GM19467 (cell line): ENCODE measurements at regions not wholly inside any gene's neighbourhood (a gene's known extent, or its start where the extent isn't known, plus 50 kb on each side); places are given as distances from the start of the nearest gene placed in this dataset.
"Not testable (repeated sequence)": the region's sequence is repeated elsewhere in the genome, so short reads cannot be mapped to it uniquely, and the experiment has no call there.

Source experiments
- ATAC-seq: cut with Tn5 transposase; IDR thresholded peaks from one replicate; pipeline ENCODE4 v1.9.1; 2021; ENCODE audit warnings: mild to moderate bottlenecking, moderate library complexity; ENCODE audit not compliant: unreplicated experiment

DNA sequence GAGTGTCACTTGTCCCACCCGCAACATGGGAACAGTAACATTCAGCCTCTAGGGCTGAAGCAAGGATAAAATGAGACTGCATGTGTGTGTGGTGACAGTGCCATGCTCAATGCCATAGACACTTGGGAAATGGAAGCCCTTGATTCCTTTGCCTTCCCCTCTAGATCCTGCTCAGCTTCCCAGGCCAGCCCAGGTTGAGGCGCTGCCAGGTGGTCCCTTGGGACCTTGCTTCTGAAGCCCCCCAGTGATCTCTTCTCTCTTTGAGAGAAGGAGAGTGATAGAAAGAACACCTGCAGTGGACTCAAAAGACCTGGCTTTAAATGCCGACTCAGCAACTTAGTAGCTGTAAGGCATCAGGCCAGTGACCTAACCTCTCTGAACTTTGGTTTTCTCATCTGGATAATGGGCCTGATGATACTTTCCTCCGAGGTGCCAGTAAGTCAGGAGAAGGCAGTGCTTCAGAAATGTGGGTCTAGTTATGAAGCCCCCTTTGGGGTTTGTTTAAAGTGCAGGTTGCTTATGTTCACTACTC is 144.5 kb downstream of the RPLP1 start:
- no peak for ATAC-seq

DNA sequence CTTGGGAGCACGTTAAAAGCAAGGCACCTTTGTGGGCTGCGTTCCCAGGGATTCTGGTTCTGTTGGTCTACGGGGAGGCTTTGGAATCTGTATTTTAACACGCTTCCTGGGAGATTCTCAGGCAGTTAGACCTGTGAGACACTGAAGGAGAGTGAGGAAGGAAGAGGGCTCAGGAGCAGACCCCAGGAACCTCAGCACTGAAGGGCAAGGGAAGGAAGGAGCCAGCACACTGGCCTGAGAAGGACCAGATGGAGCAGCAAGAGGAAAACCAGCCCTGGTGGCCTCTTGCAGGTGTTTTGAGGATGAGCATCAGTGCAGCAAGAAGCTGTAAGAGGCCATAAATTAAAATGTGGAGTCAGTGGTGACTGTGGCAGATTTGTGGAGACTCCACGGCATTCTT is 146.7 kb downstream of the RPLP1 start:
- no peak for ATAC-seq

DNA sequence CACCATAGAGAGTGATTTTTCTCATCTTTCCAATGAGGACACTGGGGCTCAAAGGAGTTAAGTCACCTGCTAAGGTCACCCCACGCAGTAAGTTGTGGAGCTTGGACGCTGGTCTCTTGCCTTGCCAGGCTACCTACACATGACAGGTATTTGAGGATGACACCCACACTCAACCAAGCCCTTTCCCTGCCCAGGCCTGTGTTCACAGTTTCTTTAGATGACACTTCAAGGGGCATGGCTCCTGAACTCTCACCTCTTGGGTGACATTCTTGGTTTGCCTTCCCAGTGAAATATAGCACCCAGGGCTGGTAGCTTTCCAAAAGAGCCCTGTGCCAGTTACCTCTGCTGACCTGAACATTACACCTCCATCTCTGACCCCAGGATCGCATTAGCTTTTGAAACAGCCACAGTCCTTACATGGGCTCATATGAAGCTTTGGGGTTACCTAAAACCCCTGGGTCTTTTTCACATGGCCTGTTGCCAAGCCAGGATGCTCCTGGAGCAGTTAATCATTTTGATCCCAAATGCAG is 148.0 kb downstream of the RPLP1 start:
- no peak for ATAC-seq

DNA sequence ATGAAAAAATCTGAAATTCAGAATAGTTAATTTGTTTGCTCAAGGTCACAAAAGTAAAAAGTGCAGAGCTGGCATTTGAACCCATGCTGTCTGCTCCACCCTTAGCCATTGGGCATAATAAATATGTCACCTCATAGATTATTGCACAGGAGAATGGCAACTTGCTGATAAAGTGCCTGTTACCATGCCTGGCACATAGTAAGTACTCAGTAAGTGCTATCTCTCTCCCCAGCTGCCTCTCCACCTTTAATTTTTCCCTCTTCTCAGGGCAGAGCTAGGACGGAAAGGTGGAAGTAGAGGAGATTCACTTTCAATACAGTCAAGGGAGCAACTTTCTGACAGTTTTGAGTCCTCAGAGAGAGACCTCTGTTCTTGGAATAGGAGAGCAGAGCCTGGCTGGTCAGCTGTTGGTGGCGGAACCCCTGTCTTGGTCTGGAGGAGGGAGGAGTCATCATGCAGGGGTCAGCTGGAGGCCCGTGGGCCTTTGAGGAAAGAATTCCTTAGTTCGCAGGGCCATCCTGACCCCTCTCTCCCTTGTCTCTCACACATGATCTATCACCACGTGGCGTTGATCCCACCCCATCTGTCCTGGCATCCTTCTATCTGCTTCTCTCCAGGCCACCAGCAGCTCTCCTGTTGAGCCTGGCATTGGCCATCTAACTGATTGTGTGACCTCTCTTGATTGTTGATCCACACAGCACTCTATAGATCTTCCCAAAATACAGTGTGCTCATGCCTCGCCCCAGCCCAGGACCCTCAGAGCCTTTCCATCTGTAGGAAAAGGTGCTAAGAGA is 149.3 kb downstream of the RPLP1 start:
- ATAC-seq, result no peak

DNA sequence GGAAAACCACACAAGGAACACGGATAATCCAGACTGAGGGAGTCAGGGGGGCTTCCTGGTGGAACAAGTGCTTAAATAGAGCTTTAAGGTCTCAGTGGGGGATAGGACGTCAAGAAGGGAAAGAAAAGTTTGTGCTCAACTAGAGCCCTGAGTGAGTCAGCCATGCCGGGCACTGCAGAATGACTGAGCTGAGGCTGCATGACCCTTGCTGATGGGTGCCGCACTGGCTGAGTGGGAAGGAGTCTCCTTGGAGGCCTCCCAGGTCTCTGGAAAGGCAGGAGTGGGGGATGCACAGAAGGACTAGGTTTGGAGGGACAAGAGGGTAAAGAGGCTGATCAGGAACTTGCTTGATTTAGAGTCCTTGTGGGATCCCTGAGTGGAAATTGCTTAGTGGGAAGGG is 150.3 kb downstream of the RPLP1 start:
- no peak for ATAC-seq

DNA sequence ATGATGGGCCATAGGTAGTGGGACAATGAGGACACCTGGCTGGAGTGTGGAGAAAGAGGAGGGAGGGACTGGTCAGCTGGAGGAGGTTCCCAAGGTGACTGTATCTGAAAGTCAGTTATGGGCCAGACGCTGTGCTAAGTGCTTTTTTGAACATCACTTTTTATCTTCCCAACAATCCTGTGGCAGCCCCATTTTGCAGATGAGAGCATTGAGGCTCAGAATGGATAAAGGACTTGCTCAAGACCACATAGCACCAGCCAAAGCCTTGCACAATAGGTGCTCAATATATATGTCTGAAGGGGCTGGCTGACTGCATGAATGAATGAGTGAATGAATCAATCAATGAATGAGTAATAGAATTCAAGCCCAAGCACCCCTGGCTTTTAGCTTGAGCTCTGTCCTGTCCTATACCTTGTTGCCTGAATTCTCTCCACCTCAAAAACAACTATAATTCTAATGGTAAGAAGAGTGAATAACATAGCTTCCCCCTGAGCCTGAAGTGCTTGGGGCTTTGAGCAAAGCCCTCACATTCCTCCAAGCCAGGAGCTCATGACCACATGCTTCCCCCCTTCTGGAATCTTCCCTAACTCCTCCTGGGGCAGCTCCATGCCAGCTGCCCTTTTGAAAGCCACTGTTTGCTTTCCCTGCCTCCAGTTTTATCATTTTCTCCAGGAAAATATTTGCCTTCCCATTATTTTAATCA is 150.9 kb downstream of the RPLP1 start:
- no peak for ATAC-seq

DNA sequence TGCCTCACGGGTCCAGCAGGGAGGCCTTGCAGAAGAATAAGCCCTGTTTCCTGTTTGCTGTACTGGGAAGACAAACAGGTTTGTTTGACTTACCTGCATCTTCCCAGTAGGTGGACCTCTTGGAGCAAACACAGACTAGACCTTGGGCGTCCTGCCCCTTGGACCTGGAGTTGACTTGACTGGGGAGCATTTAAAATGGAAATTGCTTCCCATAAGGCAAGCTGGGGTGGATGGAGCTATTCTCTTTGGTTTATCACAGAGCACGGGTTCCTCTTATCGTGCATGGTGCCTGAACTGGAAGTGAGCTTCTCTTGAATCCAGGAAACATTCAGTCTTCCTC is 151.4 kb downstream of the RPLP1 start:
- ATAC-seq, result no peak

DNA sequence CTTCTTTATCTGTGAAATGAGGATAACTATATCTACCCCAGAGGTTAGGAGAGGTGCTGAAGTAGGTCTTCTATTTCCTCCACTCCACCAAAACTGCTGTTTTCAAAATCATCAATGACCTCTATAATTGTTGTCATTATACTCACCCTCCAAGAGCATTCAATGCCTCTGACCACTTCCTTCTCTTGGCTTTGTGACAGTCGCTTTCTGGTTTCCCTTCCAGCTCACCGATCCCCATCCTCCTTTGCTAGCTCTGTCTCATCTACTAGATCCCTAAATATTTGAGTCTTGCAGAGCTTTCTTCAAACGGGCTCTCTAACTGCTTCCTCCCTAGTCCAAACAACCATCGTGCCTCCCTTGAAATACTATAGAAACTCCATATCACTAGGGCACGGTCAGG is 153.5 kb downstream of the RPLP1 start:
- ATAC-seq, result no peak

DNA sequence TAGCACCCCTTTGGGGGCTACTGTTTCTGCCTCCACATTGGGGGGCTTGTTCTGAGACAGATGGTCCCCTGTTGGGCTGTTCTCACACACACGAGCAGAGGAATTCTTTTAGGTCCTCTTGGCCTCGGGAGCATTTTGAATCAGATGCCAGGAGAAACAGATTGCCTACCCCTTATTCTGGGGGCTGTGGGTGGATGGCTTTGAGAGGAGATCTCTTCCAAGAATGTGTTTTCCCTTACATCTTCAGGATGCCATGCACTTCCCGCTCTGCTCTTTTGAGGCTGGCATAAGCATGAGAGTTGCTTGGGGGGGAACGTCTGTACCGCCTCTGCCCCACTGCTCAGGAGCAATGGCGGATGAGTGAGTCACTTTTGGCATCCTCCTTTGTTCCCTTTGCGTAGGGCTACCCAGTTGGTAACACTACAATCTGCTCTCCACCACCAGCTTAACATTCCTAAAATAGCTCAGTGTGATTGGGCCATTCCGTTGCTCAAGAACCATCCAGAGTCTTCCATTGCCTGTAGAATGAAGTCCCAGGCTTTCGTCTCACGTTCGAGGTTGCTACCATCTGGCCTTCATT is 154.4 kb downstream of the RPLP1 start:
- ATAC-seq, result no peak

DNA sequence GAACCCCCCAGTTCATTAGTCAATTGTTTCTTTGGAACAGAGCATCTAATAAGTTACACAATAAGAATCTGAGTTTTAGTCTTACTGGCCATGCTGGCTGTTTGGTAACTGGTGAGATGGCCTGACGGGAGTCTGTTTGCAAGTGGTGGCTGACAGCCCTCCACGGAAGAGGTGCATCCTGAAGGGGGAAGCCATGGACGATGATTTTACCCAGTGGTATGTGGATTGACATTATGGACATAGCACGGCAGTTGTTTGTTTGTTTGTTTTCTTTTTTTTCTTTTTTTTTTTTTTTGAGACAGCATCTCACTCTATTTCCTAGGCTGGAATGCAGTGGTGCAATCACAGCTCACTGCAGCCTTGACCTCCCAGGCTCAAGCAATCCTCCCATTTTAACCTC is 156.0 kb downstream of the RPLP1 start:
- no peak for ATAC-seq

DNA sequence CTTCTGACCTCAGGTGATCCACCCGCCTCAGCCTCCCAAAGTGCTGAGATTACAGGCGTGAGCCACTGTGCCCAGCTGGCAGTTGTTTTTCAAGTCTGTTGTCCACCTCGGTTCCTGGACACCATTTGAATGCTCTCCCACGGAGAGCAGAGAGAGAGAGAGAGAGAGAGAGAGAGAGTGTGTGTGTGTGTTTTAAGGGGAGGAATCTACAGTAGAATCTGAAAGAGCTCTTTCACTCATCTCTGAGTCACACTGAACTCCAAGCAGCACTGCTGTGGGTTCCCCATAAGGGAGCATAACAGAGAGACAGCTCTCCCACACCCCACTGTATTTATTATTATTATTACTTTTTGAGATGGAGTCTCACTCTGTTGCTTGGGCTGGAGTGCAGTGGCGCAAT is 156.6 kb downstream of the RPLP1 start:
- no peak for ATAC-seq

DNA sequence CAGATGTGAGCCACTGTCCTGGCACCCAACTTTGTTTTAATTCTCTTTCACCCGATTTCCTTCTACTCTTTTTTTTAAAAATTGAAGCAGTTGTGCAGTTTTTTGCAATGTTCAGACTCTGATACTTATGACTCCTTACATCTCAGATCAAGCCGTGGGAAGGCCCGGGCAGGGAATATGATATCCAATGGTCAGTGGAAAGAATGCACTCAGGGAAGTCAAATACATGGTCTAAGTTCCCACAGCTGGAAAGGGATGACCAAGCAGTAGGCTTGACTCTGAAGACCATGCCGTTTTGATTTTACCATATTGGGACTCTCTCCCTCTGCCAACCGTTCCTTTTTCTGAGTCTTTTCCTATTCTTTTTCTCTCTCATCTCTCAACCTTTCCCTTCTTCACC is 157.2 kb downstream of the RPLP1 start:
- no peak for ATAC-seq

DNA sequence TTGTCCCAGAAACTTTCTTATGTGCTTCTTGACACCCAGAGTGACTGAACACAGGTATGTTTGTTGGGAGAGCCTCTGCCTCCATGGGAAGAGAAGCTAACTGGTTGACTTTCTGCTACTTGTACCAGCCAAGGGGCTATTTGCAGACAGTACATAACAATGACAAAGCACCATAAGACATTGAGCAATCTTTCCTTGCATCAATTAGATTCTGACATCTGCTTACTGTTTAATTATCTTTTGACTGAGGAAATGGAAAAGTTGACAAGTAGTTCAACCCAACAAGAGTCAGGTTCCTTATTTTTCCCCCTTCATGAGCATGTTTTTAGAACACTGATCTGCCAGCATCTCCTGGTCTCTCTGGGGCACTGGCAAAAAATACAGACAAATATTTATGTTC is 157.7 kb downstream of the RPLP1 start:
- no peak for ATAC-seq

DNA sequence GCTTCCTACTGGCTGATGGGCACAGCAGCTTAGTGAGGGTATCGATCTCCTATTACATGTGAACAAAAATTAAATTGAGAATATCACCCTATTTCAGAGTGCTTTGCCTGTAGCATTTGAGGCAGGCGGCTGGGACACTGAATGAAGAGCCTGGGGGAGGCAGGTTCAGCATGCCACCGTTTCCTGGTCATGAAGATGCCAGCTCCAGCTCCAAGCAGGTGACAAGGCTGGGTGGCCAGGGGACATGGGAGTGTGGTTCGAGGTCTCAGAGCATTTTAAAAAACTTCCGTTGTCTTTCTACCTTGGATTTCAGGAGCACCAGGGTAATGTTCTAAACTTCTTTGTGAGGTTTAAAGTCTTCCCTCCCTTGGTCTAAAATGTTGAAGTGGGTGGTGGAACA is 158.2 kb downstream of the RPLP1 start:
- ATAC-seq, result no peak

DNA sequence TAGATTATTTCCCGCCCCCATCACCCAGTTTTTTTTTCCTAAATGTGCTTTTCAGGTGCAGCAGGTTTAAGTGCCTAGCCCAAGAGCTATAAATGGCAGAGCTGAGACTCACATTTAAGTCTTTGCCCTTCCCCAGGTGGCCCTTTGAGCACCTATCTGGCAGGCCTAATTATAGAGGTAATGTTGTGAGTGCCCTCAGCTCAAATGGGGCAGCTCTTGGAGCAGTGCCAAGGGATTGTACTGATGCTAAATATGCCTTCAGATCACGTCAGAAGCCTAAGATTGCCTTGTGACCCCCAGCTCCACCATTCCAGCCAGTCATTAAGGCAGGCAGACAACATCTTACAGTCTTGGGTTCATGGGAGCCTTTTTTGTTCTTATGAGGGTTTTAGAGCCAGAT is 159.5 kb downstream of the RPLP1 start:
- no peak for ATAC-seq

DNA sequence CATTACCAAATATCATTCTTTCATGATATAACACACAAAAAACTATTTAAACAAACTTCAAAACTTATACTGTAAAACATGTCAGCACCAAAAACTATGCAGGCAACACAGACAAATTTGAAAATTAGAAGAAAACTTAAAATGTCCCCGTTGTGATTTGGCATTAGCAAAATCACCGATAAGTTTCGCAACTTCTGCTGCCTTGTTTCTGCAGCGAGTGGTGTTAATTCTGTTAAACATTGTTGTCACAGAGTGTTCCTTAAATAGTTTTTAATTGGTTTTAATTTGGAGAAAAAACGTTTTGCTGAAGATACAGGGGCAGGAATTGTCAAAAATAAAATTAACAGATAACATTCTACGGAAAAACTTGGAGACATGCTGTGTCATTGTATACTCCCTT is 160.6 kb downstream of the RPLP1 start:
- no peak for ATAC-seq

DNA sequence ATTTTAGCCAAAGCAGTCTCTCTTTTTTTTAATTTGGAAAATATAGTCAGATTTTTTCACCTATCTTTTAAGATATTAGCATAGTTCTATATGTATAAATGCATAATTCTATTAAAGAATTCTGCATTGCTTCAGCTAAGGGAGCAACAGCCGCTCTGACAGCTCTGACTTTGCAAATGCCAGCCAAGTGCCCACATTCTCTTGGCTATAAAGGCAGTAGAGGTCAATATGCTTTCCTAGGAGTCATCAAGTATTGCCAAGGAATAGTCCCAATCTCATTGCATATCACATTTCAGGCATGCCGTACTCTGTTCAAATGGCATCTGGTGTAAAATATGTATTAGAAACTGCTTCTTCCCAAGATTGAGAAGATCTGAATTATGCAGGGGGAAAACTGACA is 161.4 kb downstream of the RPLP1 start:
- ATAC-seq, result no peak

DNA sequence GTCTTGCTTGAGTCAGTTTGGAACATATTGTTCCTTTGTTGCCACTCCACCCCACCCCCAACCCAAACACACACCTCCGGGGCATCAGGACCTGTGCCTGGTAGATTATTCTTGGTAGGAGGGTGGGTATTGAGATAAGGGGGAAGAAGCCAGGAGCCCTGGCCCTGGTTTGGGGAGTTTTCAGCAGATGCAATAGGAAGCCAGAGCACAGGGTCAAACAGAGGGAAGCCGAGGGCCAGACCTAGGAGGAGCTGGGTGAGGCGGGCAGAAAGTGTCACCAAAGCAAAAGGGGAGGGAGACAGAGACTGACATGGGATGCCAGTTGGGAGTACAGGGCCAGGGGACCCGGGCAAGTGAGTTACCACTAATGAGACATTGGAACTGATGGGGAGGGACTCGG is 163.1 kb downstream of the RPLP1 start:
- ATAC-seq, result no peak

DNA sequence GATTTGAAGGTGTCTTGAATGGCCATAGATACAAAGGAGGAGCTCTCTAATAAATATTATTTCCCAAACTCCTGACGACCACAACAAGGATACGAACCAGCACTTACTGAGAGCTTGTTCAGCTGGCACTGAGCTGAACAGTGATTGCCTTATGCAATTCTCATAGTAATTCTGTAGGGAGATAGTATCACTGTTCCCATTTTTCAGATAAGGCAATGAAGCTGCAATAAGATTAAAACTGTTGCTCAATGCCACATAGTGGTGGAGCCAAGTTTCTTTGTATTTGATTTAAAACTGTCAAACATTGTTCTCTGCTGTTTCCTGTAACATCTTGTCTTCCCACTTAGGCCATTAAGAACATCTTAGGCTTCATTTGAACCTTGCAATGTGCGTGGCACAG is 163.9 kb downstream of the RPLP1 start:
- no peak for ATAC-seq

DNA sequence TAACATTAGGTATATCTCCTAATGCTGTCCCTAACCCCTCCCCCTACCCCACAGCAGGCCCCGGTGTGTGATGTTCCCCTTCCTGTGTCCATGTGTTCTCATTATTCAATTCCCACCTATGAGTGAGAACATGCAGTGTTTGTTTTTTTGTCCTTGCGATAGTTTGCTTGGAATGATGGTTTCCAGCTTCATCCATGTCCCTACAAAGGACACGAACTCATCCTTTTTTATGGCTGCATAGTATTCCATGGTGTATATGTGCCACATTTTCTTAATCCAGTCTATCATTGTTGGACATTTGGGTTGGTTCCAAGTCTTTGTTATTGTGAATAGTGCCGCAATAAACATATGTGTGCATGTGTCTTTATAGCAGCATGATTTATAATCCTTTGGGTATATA is 164.5 kb downstream of the RPLP1 start:
- not testable (repeated sequence) for ATAC-seq

DNA sequence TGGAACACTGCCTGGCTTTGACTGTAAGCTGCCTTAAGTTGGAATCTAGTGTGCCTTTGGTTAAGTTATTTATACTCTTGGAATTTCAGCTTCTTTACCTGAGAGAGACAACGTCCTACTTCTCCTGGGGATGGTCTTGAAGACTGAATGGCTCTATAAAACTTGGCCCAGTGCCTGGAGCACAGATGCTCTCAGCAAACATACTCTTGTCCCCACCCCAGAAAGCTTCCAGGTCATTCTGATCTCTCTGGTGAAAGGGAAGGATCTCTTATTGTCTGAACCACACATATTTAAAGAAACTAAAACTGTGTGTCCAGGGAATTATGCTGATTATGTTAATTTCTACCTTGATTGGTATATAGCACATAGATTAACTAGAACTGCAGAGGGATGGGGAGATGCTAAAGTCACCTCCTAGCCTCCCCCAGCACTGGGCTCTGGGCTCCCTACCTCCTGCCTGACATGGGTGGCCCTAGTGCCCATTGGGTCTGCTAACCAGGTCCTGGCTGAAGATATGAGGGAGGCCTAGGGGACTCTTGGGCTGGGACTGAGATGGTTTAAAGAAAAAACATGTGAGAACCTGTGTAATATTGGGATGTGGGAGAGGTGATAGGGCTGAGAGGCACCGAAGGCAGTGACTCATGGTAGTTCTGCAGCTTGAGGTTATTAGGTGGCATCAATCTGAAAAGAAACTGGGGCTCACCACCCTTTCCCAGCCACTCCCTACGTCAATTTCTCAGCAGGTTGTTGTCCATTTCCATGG is 171.0 kb downstream of the RPLP1 start:
- ATAC-seq, result no peak
